ENCODE measurements at regions not wholly inside any gene's neighbourhood (a gene's known extent, or its start where the extent isn't known, plus 50 kb on each side); places are given as distances from the start of the nearest gene placed in this dataset.
"Not testable (repeated sequence)": the region's sequence is repeated elsewhere in the genome, so short reads cannot be mapped to it uniquely, and the experiment has no call there.

DNA sequence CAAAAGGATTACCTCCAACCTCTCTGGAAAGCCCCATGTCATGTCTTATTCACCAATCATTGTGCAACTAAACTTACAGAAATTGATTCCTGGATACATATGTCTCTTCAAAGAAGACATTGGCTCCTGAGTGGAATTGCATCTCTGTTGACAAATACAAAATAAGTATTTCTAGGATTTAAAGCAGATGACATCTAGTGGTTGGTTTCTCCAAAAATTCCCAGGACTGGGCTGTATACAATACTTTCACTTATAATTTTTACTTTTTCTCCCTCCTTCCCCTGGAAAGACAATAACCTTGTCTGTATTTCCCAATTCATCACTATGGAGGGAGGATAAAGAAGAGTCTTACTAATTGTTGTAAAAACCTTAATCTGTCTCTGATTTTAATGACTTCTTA lies 1347.4 kb downstream of the NCAM2 start:
- POLR2A ChIA-PET = no interaction called here
- no peak overlapping the region for H3K4me3 ChIP-seq (ENCODE audit: low read depth, low read length)
- no peak for DNase-seq (ENCODE audit: low read depth, low spot score)
- CTCF ChIA-PET = no interaction called here
- TF ChIP-seq, protein P1, sequence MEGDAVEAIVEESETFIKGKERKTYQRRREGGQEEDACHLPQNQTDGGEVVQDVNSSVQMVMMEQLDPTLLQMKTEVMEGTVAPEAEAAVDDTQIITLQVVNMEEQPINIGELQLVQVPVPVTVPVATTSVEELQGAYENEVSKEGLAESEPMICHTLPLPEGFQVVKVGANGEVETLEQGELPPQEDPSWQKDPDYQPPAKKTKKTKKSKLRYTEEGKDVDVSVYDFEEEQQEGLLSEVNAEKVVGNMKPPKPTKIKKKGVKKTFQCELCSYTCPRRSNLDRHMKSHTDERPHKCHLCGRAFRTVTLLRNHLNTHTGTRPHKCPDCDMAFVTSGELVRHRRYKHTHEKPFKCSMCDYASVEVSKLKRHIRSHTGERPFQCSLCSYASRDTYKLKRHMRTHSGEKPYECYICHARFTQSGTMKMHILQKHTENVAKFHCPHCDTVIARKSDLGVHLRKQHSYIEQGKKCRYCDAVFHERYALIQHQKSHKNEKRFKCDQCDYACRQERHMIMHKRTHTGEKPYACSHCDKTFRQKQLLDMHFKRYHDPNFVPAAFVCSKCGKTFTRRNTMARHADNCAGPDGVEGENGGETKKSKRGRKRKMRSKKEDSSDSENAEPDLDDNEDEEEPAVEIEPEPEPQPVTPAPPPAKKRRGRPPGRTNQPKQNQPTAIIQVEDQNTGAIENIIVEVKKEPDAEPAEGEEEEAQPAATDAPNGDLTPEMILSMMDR (IDR thresholded peaks at IDR 0.05; ENCODE audit: insufficient read depth, low read length, missing control alignments) = no peak

- ChIA-PET POLR2A (no interaction called here), CTCF (no interaction called here)
- H3K4me3 ChIP-seq (ENCODE audit: low read depth, low read length) = no peak overlapping the region
- TF ChIP-seq, protein P1 (IDR thresholded peaks at IDR 0.05; ENCODE audit: insufficient read depth, low read length, missing control alignments) = no peak
- no peak for DNase-seq (ENCODE audit: low read depth, low spot score)
These were observed 1348.4 kb downstream of the NCAM2 start for GRCh38 chr21:22346576-22346975.

DNA sequence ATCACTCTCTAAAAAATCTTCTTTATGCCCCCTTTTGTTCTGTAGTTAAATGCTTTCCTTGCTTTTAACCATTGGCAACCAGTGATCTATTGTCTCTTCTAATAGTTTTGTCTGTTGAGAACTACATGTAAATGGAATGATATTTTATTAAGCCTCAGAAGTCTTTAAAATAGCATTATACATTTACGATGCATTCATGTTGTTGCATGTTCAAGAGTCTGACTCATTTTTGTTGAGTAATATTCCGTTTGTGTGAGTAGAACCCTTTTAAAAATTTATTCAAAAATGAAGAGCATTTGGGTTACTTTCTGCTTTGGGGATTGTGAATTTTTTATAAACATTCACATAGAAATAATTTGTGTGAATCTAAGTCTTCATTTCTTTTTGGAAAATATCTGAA lies 1352.9 kb downstream of the NCAM2 start:
- TF ChIP-seq, protein P1 (IDR thresholded peaks at IDR 0.05; ENCODE audit: insufficient read depth, low read length, missing control alignments) = no peak
- H3K4me3 ChIP-seq (ENCODE audit: low read depth, low read length) = no peak overlapping the region
- POLR2A ChIA-PET = no interaction called here
- no peak for DNase-seq (ENCODE audit: low read depth, low spot score)
- CTCF ChIA-PET = no interaction called here

DNA sequence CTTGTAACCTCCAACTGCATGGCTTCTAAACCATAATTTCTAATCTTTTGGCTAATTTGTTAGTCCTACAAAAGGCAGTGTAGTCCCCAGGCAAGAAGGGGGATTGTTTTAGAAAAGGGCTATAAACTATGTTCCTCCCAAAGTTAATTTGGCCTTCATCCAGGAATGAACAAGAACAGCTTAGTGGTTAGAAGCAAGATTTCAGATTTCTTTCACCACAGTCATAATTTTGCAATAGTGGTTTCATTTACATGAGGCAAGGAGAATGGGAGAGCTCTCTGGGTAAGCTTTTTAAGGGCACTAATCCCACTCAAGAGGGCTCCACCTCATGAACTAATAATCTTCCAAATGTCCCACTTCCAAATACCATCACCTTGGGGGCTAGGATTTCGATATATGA lies 1353.9 kb downstream of the NCAM2 start:
- TF ChIP-seq, protein P1 (IDR thresholded peaks at IDR 0.05; ENCODE audit: insufficient read depth, low read length, missing control alignments) = no peak
- ChIA-PET POLR2A (no interaction called here), CTCF (no interaction called here)
- no peak for DNase-seq (ENCODE audit: low read depth, low spot score)
- no peak overlapping the region for H3K4me3 ChIP-seq (ENCODE audit: low read depth, low read length)

DNA sequence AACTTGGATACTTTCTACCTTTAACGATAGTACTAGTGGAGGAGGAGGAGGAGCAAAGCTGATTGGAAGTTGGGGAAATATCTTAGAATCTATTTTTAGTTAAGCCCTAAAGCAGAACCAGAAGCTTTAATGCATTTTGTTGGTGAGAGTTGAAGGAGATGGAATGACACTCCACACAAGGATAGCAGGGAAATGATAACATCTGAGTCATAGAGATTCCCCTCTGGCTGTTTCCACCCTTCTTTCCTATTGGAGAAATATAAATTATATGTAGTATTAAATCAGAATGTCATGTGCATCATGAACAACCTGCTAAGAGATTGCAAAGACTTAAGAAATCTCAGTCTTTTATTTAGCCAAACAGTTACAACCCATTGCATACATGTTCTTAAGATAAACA lies 1357.7 kb downstream of the NCAM2 start:
- no peak for DNase-seq (ENCODE audit: low read depth, low spot score)
- TF ChIP-seq, protein P1 (IDR thresholded peaks at IDR 0.05; ENCODE audit: insufficient read depth, low read length, missing control alignments) = no peak
- CTCF ChIA-PET = no interaction called here
- no peak overlapping the region for H3K4me3 ChIP-seq (ENCODE audit: low read depth, low read length)
- POLR2A ChIA-PET = no interaction called here

DNA sequence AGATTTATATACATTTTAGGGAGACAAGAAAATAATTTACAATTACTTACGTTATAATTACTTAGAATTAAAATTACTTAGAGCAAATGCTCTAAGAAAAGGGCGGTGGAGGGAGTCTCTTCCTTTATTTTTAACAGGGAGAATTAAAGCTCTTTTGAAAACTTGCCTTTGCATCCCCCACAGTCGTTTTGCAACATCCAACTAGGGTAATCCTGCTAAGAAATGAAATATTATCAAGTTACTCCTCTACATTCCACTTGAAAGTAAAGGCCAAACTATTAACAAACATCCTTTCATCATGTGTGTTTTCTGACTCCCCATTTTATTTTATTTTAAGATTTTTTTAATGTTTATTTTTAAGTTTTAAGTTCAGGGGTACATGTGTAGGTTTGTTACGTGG lies 1358.5 kb downstream of the NCAM2 start:
- ChIA-PET POLR2A (no interaction called here), CTCF (no interaction called here)
- no peak for DNase-seq (ENCODE audit: low read depth, low spot score)
- TF ChIP-seq, protein P1 (IDR thresholded peaks at IDR 0.05; ENCODE audit: insufficient read depth, low read length, missing control alignments) = no peak
- H3K4me3 ChIP-seq (ENCODE audit: low read depth, low read length) = no peak overlapping the region

GRCh38 chr21:22359599-22359998 lies 1361.4 kb downstream of the NCAM2 start:
- POLR2A ChIA-PET = not testable (repeated sequence)

More at GRCh38 chr21:22359599-22359998, 1361.4 kb downstream of the NCAM2 start:
- CTCF ChIA-PET; H3K4me3 ChIP-seq (ENCODE audit: low read depth, low read length); DNase-seq (ENCODE audit: low read depth, low spot score): not testable (repeated sequence)

Measured in AG04449 (cell line).